ENCODE measurements at regions not wholly inside any gene's neighbourhood (a gene's known extent, or its start where the extent isn't known, plus 50 kb on each side); places are given as distances from the start of the nearest gene placed in this dataset.

DNA sequence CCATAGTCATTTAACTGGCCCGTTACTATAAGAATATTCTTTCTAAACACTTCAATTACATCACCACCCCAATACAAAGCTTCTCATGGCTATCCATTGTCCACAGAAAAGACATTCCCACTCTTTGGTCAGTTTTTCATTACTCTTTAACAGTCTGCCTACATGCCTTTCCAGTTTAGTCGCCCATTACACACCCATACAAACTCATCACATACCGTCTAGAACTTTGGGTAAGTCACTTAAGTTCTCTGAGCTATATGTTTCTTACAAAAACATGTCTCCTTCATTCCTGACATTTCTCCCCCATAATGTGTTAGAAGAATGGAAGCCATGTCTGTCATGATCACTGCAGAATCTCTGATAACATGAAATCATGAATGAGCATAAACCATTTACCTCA is 108.2 kb upstream of the STK17B start:
- TF ChIP-seq GATA2 (IDR thresholded peaks at IDR 0.05; ENCODE audit: low read depth, low read length) (no peak), GATA3 (IDR thresholded peaks at IDR 0.05; ENCODE audit: low read depth, low read length) (no peak)

Measured in SH-SY5Y (cell line).